Astrocyte of the spinal cord (primary cell): ENCODE measurements at regions not wholly inside any gene's neighbourhood (a gene's known extent, or its start where the extent isn't known, plus 50 kb on each side); places are given as distances from the start of the nearest gene placed in this dataset.

Experiments
- DNase-seq: peaks from one replicate; pipeline ENCODE4 v3.0.0; 2011; ENCODE audit warnings: low read depth, low spot score
- H3K4me3 ChIP-seq: 2 replicates; pipeline ENCODE4 v1.5.1; 2011; ENCODE audit warnings: low read depth, mild to moderate bottlenecking, low read length, moderate library complexity
- in situ Hi-C: cut with HindIII; loops from 2 replicates; pipeline ENCODE4 v1.10.0; 2017; ENCODE audit warnings: low sequenced_read_pairs
- TF ChIP-seq, protein P1 (sequence below): IDR thresholded peaks from 2 replicates; pipeline ENCODE4 v1.5.1; 2012; ENCODE audit warnings: low read depth, mild to moderate bottlenecking, low read length, inconsistent platforms

GRCh38 chr2:187949859-187950258 lies 341.8 kb upstream of the GULP1 start:
- TF ChIP-seq, protein P1, sequence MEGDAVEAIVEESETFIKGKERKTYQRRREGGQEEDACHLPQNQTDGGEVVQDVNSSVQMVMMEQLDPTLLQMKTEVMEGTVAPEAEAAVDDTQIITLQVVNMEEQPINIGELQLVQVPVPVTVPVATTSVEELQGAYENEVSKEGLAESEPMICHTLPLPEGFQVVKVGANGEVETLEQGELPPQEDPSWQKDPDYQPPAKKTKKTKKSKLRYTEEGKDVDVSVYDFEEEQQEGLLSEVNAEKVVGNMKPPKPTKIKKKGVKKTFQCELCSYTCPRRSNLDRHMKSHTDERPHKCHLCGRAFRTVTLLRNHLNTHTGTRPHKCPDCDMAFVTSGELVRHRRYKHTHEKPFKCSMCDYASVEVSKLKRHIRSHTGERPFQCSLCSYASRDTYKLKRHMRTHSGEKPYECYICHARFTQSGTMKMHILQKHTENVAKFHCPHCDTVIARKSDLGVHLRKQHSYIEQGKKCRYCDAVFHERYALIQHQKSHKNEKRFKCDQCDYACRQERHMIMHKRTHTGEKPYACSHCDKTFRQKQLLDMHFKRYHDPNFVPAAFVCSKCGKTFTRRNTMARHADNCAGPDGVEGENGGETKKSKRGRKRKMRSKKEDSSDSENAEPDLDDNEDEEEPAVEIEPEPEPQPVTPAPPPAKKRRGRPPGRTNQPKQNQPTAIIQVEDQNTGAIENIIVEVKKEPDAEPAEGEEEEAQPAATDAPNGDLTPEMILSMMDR = no peak
- H3K4me3 ChIP-seq = no peak overlapping the region
- in situ Hi-C loops = no loop called here
- no peak for DNase-seq

GRCh38 chr2:187951470-187952218 lies 340.0 kb upstream of the GULP1 start:
- no peak for DNase-seq
- TF ChIP-seq, protein P1 = no peak
- in situ Hi-C loops = no loop called here
- H3K4me3 ChIP-seq = no peak overlapping the region

DNA sequence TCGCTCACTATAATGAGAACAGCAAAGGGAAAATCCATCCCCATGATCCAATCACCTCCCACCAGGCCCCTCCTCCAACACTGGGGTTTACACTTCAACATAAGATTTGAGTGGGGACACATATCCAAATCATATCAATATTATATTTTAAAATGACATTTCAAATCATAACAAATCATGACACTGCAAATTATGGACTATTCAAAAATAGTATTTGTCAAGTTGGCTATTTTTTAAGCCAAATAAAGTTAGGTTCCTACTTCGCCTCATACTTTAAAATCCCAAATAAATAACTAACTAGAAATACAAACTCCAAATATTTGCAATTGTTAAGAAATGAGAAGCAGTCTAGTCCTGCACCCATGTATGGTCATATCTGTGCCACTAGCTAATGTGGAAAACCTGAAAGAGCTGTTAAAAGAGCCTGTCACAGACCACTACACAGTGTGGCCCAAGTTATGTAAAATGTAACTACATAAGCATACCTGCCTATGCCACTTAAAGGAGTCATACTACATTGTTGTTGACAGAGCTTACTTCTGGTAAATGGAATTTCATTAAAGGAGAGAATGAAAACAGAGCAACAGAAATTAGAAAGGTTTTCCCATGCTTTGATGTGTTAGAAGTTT lies 334.7 kb upstream of the GULP1 start:
- no peak overlapping the region for H3K4me3 ChIP-seq
- in situ Hi-C loops = no loop called here
- TF ChIP-seq, protein P1 = no peak
- DNase-seq = no peak

- in situ Hi-C loops = no loop called here
- no peak for DNase-seq
- H3K4me3 ChIP-seq = no peak overlapping the region
- TF ChIP-seq, protein P1 = no peak
Measured at GRCh38 chr2:187959821-187960220, 331.9 kb upstream of the GULP1 start.

DNA sequence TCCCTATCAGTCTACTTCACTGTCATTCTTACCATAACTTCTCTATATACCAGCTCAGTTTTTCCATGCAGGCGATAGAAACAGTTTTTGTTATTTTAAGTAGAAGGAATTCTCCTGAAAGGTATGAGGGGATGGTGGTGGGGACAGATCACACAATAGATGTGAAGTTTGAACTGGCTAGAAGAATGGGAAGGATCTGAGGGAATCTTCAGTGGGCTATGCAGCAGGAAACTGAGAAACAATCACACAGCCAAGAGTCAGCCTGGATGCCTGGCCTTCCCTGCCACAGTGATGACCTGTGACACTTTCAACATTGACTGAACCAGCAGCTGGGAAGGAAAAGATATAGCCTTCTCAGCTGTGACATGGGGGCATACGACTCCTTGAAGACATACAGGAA lies 329.1 kb upstream of the GULP1 start:
- DNase-seq = no peak
- in situ Hi-C loops = no loop called here
- TF ChIP-seq, protein P1 = no peak
- no peak overlapping the region for H3K4me3 ChIP-seq

GRCh38 chr2:187964746-187965145 lies 326.9 kb upstream of the GULP1 start:
- in situ Hi-C loops = no loop called here
- TF ChIP-seq, protein P1 = no peak
- peak; percentile 53 for DNase-seq
- H3K4me3 ChIP-seq = no peak overlapping the region
